ENCODE measurements at regions not wholly inside any gene's neighbourhood (a gene's known extent, or its start where the extent isn't known, plus 50 kb on each side); places are given as distances from the start of the nearest gene placed in this dataset.
"Not testable (repeated sequence)": the region's sequence is repeated elsewhere in the genome, so short reads cannot be mapped to it uniquely, and the experiment has no call there.

DNA sequence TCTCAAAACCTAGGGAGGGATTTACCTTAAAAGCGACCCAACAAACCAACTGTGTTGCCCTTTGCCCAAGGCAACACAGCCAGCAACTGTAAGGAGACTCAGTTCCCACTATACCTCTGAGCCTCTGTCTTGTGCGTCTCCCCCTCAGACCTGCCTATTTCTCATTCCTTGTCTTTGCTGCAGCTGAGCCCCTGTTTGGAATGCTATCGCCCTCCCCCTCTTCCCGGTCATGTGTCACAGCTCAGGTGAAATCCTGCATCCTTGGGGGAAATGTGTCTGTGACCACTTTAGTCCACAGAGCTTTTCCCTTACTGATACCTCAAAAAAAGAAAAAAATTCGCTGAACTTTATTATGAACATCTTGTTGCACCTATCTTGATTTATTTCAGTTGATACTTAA is 52.0 kb upstream of the LRIG1 start:
- TF ChIP-seq POLR2A (IDR thresholded peaks at IDR 0.05; ENCODE audit: low read depth, low read length) = no peak
- DNase-seq (ENCODE audit: insufficient read length, low spot score) (no peak), FAIRE-seq (no peak)

GRCh38 chr3:66553441-66554113 is 52.8 kb upstream of the LRIG1 start:
- FAIRE-seq = no peak
- TF ChIP-seq POLR2A (IDR thresholded peaks at IDR 0.05; ENCODE audit: low read depth, low read length) = no peak
- DNase-seq (ENCODE audit: insufficient read length, low spot score) = no peak

- no peak for TF ChIP-seq POLR2A (IDR thresholded peaks at IDR 0.05; ENCODE audit: low read depth, low read length)
- FAIRE-seq (peak; percentile 68), DNase-seq (ENCODE audit: insufficient read length, low spot score) (no peak)
These were observed 53.4 kb upstream of the LRIG1 start for GRCh38 chr3:66554178-66554577.

GRCh38 chr3:66555214-66555844 is 54.5 kb upstream of the LRIG1 start:
- FAIRE-seq (no peak), DNase-seq (ENCODE audit: insufficient read length, low spot score) (no peak)
- TF ChIP-seq POLR2A (IDR thresholded peaks at IDR 0.05; ENCODE audit: low read depth, low read length) = no peak

DNA sequence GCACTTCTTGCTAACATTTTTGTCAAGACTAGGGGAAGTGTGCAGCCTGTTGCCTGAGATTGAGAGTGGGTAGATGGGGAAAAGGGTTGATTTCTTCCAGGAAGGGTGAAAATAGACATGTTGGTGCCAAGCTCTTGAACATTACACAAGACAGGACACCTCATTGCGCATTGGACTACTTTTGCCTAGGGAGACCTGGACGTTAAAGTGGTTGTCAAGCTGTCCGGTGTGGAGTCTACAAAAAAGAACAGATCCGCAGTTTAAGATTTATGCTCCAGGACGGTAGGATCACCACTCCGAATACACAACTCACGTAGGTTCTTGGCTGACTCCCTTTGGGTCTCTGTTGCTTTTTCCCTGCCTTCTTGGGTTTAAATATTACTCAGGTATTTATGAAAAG is 56.3 kb upstream of the LRIG1 start:
- no peak for DNase-seq (ENCODE audit: insufficient read length, low spot score)
- no peak for TF ChIP-seq POLR2A (IDR thresholded peaks at IDR 0.05; ENCODE audit: low read depth, low read length)
- no peak for FAIRE-seq

DNA sequence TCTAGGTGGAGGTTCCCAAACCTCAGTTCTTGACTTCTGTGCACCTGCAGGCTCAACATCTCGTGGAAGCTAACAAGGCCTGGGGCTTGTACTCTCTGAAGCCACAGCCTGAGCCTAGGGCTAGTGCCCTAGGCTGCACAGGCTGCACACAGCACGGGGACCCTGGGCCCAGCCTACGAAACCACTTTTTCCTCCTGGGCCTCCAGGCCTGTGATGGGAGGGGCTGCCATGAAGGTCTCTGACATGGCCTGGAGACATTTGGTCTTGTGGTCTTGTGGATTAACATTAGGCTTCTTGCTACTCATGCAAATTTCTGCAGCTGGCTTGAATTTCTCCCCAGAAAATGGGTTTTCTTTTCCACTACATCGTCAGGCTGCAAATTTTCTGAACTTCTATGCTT is 59.1 kb upstream of the LRIG1 start:
- FAIRE-seq; DNase-seq (ENCODE audit: insufficient read length, low spot score): not testable (repeated sequence)

- FAIRE-seq = no peak
These were observed 60.5 kb upstream of the LRIG1 start for GRCh38 chr3:66561367-66561766.

DNA sequence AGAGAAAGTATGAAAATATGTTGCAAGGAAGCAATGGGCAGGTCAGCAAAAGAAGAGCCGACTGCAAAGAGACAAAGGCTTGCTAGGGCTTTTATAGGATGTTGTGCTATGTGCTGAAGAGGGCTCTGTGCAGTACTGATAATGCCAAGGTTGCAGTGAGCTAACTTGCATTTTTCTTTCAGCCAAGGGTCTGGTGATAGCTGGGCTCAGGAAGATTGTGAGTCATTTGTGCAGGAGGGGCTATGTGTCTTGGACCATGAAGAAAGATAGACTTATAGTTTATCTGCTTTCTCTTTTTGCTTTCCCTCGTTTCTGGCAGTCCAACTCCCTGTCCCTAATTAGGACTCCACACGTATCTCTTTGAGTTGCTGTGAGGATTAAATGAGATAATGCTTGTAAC is 64.5 kb upstream of the LRIG1 start:
- DNase-seq (ENCODE audit: insufficient read length, low spot score) (no peak), FAIRE-seq (no peak)
- TF ChIP-seq POLR2A (IDR thresholded peaks at IDR 0.05; ENCODE audit: low read depth, low read length) = no peak

More at GRCh38 chr3:66561367-66561766, 60.5 kb upstream of the LRIG1 start:
- no peak for DNase-seq (ENCODE audit: insufficient read length, low spot score)
- TF ChIP-seq POLR2A (IDR thresholded peaks at IDR 0.05; ENCODE audit: low read depth, low read length) = no peak

DNA sequence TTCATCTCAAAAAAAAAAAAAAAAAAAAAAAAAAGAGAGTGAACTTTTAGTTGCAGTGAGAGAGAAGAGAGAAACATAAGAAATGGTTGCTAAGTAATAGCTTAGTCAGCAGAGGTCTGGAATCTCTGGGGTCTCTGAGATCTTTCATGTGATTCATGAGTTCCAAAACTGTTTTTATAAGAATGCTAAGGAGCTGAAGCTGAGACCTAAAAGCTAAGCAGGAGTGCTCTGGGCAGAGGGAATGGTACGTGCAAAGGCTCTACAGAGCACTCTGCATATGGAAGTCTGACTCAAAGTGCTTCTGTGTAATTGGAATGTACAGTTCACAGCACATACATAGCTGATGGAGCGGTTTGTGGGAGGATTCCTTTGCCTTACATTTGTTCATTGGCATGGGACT is 66.3 kb upstream of the LRIG1 start:
- DNase-seq (ENCODE audit: insufficient read length, low spot score) (no peak), FAIRE-seq (no peak)
- TF ChIP-seq POLR2A (IDR thresholded peaks at IDR 0.05; ENCODE audit: low read depth, low read length) = no peak

- no peak for FAIRE-seq
- no peak for TF ChIP-seq POLR2A (IDR thresholded peaks at IDR 0.05; ENCODE audit: low read depth, low read length)
- no peak for DNase-seq (ENCODE audit: insufficient read length, low spot score)
These were observed 71.4 kb upstream of the LRIG1 start for GRCh38 chr3:66572090-66572675.

DNA sequence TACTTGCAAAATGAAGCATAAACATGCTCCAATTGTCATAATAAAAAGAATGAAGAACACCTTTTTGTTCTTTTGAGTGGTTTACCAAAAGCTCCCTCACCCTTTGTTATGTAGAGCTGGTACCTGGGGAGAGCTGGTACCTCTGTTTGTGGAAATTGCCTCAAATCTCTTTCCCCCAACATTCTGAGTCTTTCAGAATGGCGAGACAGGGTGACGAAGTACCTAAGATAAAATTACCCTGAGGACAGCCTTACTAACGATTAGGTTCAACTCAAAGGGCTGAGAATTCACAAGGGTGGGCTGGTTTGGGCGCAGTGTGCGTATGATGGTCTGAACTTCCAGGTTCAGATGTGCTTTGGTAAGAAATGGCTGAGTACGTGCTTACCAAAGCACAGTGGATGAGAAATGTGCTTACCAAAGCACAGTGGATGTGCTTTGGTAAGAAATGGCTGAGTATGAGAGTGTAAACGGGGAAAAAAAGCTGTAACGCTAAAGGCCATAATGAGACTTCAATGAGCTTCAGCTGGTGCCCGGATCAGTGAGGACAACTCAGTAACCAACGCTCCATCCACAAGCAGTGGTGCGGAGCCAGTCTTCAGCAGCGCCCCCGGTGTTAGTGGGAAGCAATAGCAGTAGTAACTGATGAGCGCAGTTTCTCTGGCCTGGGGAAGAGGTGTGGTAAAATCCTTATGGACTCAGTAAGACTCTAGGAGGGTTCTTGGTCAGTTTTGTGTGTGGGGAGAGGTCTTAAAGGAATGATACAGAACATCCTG is 72.3 kb upstream of the LRIG1 start:
- DNase-seq (ENCODE audit: insufficient read length, low spot score) (no peak), FAIRE-seq (no peak)
- no peak for TF ChIP-seq POLR2A (IDR thresholded peaks at IDR 0.05; ENCODE audit: low read depth, low read length)

DNA sequence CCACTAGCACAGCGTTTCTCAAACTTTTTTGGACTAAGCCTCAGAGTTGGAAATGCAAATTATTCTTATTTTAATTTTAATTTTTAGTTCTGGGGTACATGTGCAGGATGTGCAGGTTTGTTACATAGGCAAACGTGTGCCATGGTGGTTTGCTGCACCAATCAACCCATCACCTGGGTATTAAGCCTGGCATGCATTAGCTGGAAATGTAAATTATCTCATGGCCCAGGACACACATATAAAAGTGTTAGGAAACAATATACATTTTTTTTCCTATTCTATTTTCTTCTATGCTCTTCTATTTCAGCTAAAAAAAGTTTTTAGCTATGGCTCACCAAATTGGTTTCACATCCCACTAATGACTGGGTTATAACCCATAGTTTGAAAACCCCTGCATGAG is 73.3 kb upstream of the LRIG1 start:
- FAIRE-seq (no peak), DNase-seq (ENCODE audit: insufficient read length, low spot score) (no peak)
- no peak for TF ChIP-seq POLR2A (IDR thresholded peaks at IDR 0.05; ENCODE audit: low read depth, low read length)

DNA sequence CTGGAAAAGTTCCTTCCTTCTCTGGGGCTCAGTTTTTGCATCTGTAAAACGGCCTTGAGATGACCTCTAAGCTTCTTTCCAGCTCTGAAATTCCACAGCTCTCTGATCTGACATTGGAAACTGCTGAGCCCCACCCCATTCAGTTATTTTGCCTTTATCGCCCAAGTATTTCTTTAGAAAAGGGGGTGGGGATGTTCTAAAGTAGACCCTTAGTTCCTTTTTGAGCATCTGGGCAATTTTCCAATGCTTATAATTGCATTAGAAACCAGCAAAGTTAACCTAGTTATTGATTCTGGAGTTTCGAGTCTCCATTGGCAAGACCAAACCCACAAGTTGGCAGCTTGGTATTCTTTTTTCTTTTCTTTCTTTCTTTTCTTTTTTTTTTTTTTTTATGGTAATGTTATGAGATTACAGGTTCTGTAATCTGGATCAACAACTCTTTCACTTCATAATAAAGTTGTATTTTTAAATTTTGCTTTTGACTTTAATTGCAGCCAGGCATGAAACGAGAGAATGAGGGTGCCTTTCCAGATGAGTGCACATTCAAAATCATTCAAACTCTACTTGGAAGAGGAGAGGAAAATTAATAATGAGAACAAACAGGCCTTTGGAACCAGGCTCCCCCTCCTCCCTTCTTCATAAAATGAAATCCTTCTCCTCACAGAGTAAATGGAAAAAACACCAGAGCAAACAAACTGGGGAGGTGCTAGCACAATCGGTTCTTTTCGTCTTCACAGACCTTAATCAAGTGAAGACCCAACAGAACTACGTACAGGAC is 76.8 kb upstream of the LRIG1 start:
- no peak for DNase-seq (ENCODE audit: insufficient read length, low spot score)
- no peak for FAIRE-seq

GRCh38 chr3:66581256-66581655 is 80.4 kb upstream of the LRIG1 start:
- DNase-seq (ENCODE audit: insufficient read length, low spot score) (no peak), FAIRE-seq (no peak)
- TF ChIP-seq POLR2A (IDR thresholded peaks at IDR 0.05; ENCODE audit: low read depth, low read length) = no peak

More for the DNA sequence above, 76.8 kb upstream of the LRIG1 start:
- TF ChIP-seq POLR2A (IDR thresholded peaks at IDR 0.05; ENCODE audit: low read depth, low read length) = no peak

Measured in H54 (cell line).